ENCODE measurements at regions not wholly inside any gene's neighbourhood (a gene's known extent, or its start where the extent isn't known, plus 50 kb on each side); places are given as distances from the start of the nearest gene placed in this dataset.

- TF ChIP-seq CTCF (IDR thresholded peaks at IDR 0.05 in 4 of 5, conservative IDR thresholded peaks at IDR 0.05 in 1 of 5) (no peak), POLR2A (IDR thresholded peaks at IDR 0.05) (no peak)
Observed at GRCh38 chr7:17444673-17445072, 146.2 kb downstream of the AHR start.
